Uterus (tissue), 3 donors: ENCODE measurements at regions not wholly inside any gene's neighbourhood (a gene's known extent, or its start where the extent isn't known, plus 50 kb on each side); places are given as distances from the start of the nearest gene placed in this dataset.

Source experiments
- DNase-seq, 2 donors: peaks; one replicate each; pipeline ENCODE4 v3.0.0-alpha.2; 2019 to 2020
- H3K27ac ChIP-seq, 2 donors: fragments of 200-600 bp; sonication (generic); 1 replicate in 1 of 2; 2 replicates in 1 of 2; pipeline ENCODE4 v1.5.1; 2016 to 2018
- H3K27me3 ChIP-seq, 2 donors: fragments of 200-600 bp; sonication (generic); one replicate each; pipeline ENCODE4 v1.5.1; 2018 to 2019; ENCODE audit warnings: control low read depth in 1 of 2
- H3K36me3 ChIP-seq, 2 donors: fragments of 200-600 bp; sonication (generic); one replicate each; pipeline ENCODE4 v1.5.1; 2019; ENCODE audit warnings: control low read depth in 1 of 2
- H3K4me1 ChIP-seq, 2 donors: fragments of 200-600 bp; sonication (generic); one replicate each; pipeline ENCODE4 v1.5.1; 2018 to 2019; ENCODE audit warnings: control low read depth in 1 of 2
- H3K4me3 ChIP-seq, 2 donors: fragments of 200-600 bp; sonication (generic); 1 replicate in 1 of 2; 2 replicates in 1 of 2; pipeline ENCODE4 v1.5.1; 2018 to 2019; ENCODE audit warnings: mild to moderate bottlenecking in 1 of 2
- H3K9me3 ChIP-seq, 2 donors: fragments of 200-600 bp; sonication (generic); one replicate each; pipeline ENCODE4 v1.5.1; 2019; ENCODE audit warnings: control low read depth in 1 of 2
- POLR2A ChIP-seq, 2 donors: fragments of 450-650 bp; IDR thresholded peaks; one replicate each; pipeline ENCODE4 v1.6.1; 2016; ENCODE audit warnings: antibody characterized with exemption in 2 of 2, mild to moderate bottlenecking in 1 of 2, moderate library complexity in 1 of 2
- intact Hi-C: fragments of 100-400 bp; cut with DNase I; formaldehyde crosslinking; loops from one replicate; pipeline ENCODE4 v1.15.1; 2023; ENCODE audit warnings: low total_unique reads
- TF ChIP-seq, protein P1 (sequence below), 4 experiments: fragments of 200-600 bp in 2 of 4; fragments of 450-650 bp in 2 of 4; sonication (generic) in 2 of 4; IDR thresholded peaks; one replicate each; pipeline ENCODE4 v1.5.1; 2016 to 2019; ENCODE audit warnings: antibody characterized with exemption in 4 of 4, mild to moderate bottlenecking in 2 of 4, moderate library complexity in 1 of 4
- donor health status: DM: yes; HTN: yes; CAD: no.

DNA sequence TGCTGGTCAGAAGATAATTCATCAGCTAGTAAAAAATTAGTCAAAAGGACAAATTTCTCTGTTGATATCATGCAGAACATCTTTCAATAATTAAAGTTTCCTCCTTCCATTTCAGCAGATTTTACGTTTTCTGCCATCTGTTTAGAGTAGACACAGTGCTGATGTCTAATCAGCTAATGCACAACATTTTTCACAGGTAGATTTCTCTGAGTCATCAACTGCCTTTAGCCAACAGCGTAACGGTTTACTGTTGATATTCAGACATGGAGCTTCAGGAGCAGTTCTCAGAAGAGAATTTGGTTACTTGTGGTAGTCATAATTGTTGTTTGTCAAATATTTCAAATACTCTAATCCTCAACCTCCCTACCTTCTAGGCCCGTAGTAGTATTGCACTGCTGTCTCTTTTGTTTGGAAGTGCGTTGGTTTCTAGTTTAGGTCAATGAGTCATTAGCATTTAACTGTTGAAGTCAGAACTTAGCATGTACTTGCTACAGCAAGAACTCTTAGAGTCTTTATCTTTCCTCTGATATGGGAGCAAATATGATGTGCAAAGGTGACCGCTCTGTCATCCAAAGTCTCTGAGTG lies 86.8 kb upstream of the TFPI start:
- no peaks in the 10 kb centered on the region for H3K36me3 ChIP-seq
- H3K4me3 ChIP-seq, result no peak overlapping the region
- no peaks in the 10 kb centered on the region for H3K27me3 ChIP-seq
- TF ChIP-seq POLR2A (IDR thresholded peaks at IDR 0.05), result no peak
- TF ChIP-seq, protein P1, sequence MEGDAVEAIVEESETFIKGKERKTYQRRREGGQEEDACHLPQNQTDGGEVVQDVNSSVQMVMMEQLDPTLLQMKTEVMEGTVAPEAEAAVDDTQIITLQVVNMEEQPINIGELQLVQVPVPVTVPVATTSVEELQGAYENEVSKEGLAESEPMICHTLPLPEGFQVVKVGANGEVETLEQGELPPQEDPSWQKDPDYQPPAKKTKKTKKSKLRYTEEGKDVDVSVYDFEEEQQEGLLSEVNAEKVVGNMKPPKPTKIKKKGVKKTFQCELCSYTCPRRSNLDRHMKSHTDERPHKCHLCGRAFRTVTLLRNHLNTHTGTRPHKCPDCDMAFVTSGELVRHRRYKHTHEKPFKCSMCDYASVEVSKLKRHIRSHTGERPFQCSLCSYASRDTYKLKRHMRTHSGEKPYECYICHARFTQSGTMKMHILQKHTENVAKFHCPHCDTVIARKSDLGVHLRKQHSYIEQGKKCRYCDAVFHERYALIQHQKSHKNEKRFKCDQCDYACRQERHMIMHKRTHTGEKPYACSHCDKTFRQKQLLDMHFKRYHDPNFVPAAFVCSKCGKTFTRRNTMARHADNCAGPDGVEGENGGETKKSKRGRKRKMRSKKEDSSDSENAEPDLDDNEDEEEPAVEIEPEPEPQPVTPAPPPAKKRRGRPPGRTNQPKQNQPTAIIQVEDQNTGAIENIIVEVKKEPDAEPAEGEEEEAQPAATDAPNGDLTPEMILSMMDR (IDR thresholded peaks at IDR 0.05), result no peak
- DNase-seq, result no peak
- no peak overlapping the region for H3K27ac ChIP-seq
- intact Hi-C loops, result no loop called here
- H3K9me3 ChIP-seq, result no peaks in the 10 kb centered on the region
- no peaks in the 10 kb centered on the region for H3K4me1 ChIP-seq

DNA sequence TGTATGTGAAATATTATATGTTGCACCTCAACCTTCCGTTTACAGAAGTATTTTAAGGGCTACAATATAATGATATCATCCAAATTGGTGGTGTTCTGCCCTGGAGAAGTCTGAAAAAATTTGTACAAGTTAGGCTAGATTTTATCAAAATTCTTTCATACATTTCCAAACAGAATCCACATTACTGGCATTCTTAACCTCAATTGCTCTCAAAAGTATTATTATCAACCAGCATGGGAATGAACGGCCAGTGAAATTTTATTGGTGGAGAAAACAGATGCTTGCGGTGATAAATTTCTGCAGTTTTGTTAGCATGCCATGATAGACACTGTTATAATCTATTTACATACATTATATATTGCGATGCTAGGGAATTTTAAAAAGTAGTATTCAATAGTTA lies 88.3 kb upstream of the TFPI start:
- intact Hi-C loops, result no loop called here
- H3K36me3 ChIP-seq, result no peaks in the 10 kb centered on the region
- TF ChIP-seq, protein P1 (IDR thresholded peaks at IDR 0.05), result no peak
- no peak for TF ChIP-seq POLR2A (IDR thresholded peaks at IDR 0.05)
- H3K4me1 ChIP-seq, result no peaks in the 10 kb centered on the region
- H3K27ac ChIP-seq, result no peak overlapping the region
- no peaks in the 10 kb centered on the region for H3K9me3 ChIP-seq
- no peak overlapping the region for H3K4me3 ChIP-seq
- no peak for DNase-seq
- H3K27me3 ChIP-seq, result no peaks in the 10 kb centered on the region

DNA sequence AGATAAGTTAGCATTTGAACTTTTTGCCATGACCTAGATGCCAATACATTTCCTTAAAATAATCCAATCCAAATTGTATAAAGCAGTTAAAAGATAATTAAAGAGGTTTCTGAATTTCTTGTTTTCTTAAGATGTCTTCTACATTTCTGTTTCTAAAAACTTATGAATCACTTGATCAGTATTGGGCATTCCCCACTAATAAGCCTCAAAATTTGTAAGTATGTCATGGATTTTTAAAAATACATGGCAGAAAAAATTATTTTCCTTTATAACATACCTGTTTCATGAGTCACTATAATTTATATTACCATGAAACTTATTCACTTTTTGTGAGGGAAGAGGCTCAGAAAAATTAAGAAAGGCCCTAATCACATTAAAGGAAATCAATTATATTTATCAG lies 90.3 kb upstream of the TFPI start:
- intact Hi-C loops, result no loop called here
- Histone ChIP-seq H3K4me1 (no peaks in the 10 kb centered on the region), H3K36me3 (no peaks in the 10 kb centered on the region), H3K4me3 (no peak overlapping the region), H3K27me3 (no peaks in the 10 kb centered on the region), H3K27ac (no peak overlapping the region), H3K9me3 (no peaks in the 10 kb centered on the region)
- no peak for TF ChIP-seq POLR2A (IDR thresholded peaks at IDR 0.05)
- TF ChIP-seq, protein P1 (IDR thresholded peaks at IDR 0.05), result no peak
- no peak for DNase-seq

DNA sequence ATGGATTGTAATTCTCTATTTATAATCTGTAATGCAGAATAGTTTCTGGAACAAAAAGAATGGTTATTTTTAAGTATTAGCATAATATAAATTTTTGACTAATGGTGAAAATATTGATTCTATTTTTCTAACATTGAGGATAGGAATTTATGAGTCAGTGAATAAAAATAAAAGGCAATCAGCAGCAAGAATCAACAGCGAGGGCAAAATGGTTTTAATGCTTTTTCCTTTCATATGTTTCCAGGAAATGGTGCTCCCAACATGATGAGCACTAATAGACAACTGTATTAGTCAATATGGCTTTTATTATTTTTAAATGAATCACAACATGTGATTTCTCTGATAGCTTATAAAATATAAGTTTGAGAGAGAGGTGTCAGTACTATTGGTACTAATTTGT lies 90.7 kb upstream of the TFPI start:
- Histone ChIP-seq H3K4me1 (no peaks in the 10 kb centered on the region), H3K27me3 (no peaks in the 10 kb centered on the region), H3K4me3 (no peak overlapping the region), H3K27ac (no peak overlapping the region), H3K9me3 (no peaks in the 10 kb centered on the region), H3K36me3 (no peaks in the 10 kb centered on the region)
- intact Hi-C loops, result no loop called here
- TF ChIP-seq POLR2A (IDR thresholded peaks at IDR 0.05), result no peak
- TF ChIP-seq, protein P1 (IDR thresholded peaks at IDR 0.05), result no peak
- DNase-seq, result no peak

DNA sequence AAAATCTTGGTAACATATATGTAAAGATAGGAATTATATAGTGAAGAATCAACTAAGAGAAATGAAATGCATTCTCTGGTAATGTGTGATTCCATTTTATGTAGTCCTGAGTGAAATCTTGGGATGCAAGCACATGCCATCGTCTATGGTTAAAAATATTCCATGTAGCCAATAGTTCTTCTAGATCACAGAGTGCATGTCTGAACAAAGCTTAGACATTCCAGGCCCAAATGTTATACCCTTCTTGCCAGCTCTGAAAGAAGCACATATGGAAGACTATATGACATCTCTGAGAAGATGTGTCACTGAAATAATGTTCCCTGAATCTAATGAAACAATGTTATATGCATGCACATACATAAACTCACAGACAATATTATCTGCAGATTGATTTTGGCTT lies 92.3 kb upstream of the TFPI start:
- TF ChIP-seq POLR2A (IDR thresholded peaks at IDR 0.05), result no peak
- TF ChIP-seq, protein P1 (IDR thresholded peaks at IDR 0.05), result no peak
- DNase-seq, result no peak
- no peaks in the 10 kb centered on the region for H3K9me3 ChIP-seq
- no peak overlapping the region for H3K4me3 ChIP-seq
- no peaks in the 10 kb centered on the region for H3K27me3 ChIP-seq
- H3K4me1 ChIP-seq, result no peaks in the 10 kb centered on the region
- H3K36me3 ChIP-seq, result no peaks in the 10 kb centered on the region
- intact Hi-C loops, result no loop called here
- no peak overlapping the region for H3K27ac ChIP-seq
